DOHH2 (cell line): ENCODE measurements at regions not wholly inside any gene's neighbourhood (a gene's known extent, or its start where the extent isn't known, plus 50 kb on each side); places are given as distances from the start of the nearest gene placed in this dataset.

Experiments
- EZH2phosphoT487 ChIP-seq: fragments of 200-600 bp; sonication (generic); IDR thresholded peaks from 2 replicates; pipeline ENCODE4 v1.6.1; 2017; ENCODE audit warnings: borderline replicate concordance, mild to moderate bottlenecking, antibody characterized with exemption, low read length, moderate library complexity, mixed read lengths
- TF ChIP-seq, protein P1 (sequence below): fragments of 200-600 bp; sonication (generic); IDR thresholded peaks from one replicate; pipeline ENCODE4 v1.5.1; 2014; ENCODE audit warnings: antibody characterized with exemption, mild to moderate bottlenecking, low read depth, low read length; ENCODE audit not compliant: poor library complexity, severe bottlenecking

DNA sequence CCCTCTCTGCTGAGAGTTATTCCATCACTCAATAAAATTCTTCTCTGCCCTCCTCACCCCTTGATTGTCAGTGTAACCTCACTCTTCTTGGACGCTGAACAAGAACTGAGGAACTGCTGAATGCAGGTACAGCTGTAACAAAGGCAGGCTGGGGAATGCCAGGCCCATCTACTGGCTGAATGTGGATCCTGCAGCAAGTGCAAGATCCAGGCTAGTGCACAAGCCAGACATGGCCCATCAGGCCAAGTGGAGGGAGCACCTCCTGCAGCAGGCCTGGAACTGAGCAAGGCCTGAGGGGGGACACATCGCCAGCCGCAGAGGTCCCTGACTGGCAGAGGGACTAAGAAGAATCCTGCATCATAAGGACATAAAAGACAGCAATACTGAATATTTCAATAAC is 411.8 kb upstream of the PCDH10 start:
- TF ChIP-seq, protein P1, sequence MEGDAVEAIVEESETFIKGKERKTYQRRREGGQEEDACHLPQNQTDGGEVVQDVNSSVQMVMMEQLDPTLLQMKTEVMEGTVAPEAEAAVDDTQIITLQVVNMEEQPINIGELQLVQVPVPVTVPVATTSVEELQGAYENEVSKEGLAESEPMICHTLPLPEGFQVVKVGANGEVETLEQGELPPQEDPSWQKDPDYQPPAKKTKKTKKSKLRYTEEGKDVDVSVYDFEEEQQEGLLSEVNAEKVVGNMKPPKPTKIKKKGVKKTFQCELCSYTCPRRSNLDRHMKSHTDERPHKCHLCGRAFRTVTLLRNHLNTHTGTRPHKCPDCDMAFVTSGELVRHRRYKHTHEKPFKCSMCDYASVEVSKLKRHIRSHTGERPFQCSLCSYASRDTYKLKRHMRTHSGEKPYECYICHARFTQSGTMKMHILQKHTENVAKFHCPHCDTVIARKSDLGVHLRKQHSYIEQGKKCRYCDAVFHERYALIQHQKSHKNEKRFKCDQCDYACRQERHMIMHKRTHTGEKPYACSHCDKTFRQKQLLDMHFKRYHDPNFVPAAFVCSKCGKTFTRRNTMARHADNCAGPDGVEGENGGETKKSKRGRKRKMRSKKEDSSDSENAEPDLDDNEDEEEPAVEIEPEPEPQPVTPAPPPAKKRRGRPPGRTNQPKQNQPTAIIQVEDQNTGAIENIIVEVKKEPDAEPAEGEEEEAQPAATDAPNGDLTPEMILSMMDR = no peak
- TF ChIP-seq EZH2phosphoT487 = no peak
